ENCODE measurements at regions not wholly inside any gene's neighbourhood (a gene's known extent, or its start where the extent isn't known, plus 50 kb on each side); places are given as distances from the start of the nearest gene placed in this dataset.
"Not testable (repeated sequence)": the region's sequence is repeated elsewhere in the genome, so short reads cannot be mapped to it uniquely, and the experiment has no call there.

DNA sequence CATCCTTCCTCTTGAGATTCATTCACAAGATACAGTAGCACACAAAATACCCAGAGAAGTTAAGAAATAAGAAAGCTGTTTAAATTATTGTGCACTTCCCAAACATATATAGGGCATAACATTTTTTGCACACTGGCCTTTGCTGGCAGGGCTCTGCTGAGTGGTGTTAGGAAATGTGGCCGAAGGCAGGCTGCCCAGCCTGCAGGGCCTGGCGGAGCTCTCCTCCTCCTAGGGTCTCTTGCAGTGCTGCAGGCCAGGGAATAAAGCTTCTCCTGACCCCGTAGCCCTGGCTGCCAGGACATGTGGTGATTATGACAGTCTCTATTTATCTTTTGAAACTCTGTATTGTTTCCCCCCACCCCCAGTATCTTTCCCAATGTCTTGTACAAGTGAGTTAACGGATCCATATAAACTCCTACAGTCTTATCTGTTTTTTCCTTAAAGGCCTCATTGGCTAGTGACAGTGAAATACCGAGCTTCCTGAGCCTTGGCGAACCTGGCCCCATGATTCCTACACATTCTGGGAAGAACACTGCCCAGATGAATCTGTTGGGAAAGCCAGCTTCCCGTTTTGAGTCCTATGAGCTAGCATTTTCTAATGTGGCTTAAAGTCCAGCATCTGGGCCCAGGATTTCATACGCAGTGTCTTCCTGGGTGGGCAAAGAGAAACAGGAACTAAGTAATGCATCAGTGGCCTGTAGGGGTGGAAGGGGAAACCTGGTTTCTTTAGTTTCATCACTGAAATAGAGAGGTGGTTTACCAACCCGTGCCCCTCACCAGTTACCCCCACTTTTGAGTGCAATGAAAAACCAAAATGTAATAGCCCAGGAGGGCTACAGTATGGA lies 310.3 kb downstream of the BCL2L11 start:
- not testable (repeated sequence) for DNase-seq

DNA sequence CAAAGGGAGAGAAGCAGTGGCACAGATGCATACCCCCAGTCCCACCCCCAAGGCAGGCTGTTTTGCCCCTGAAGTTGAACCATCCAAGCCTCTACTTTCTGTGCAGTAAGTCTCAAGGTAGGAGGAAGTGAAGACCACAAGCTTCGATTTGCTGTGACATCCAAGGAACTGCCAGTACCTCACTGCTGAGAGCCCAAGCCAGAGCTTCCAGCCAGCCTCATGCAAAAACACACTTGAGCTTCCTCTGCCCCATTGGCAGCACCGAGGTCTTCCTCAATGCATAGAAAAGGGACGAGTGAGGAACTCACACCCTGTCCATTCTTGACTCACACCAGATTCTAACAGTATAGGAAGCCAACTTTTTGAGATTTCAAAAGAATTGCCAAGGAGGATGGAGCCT lies 311.7 kb downstream of the BCL2L11 start:
- not testable (repeated sequence) for DNase-seq

DNA sequence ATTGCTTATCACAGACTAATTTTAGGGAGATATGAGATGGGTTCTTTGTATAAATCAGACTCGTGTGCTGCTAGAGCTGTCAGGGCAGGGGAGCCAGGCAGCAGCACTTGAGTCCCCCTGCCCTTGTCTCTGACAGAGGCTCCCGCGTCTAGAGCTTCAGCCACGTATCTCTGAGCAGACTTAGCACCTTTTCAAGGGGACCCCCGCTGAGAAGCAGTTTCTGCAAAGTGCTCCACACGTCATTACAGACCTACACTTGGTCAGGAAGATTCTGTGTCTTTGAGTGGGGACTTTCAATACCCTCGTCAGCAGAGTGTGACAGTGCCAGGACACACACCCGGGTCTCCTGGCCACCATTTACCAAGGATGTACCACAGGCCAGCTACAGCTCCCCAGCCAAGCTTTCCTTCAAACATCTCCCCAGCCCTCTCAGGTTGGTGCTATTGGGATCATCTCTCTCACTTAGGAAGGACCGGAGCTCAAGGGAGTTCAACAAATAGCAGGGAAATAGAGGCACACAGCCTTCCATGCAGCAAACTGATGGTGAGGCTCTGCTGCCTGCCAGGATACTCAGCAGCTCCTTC lies 312.3 kb downstream of the BCL2L11 start:
- not testable (repeated sequence) for DNase-seq

GRCh38 chr2:111433892-111434607 lies 313.3 kb downstream of the BCL2L11 start:
- DNase-seq, result not testable (repeated sequence)

DNA sequence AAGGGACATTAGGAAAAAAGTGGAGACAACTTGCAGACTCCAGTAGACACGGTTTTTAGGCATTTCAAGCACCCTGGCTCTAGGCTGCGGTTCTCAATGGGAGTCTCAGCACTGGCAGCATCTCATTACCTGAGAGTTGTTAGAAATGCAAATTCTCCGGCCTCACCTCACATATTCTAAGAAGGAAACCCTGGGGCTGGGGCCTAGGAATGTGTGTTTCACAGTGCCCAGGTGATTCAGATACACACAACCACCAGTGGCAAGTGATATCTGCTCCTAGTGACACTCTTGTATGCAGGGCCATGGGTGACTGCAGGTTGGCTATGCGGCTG lies 313.9 kb downstream of the BCL2L11 start:
- DNase-seq, result not testable (repeated sequence)

DNA sequence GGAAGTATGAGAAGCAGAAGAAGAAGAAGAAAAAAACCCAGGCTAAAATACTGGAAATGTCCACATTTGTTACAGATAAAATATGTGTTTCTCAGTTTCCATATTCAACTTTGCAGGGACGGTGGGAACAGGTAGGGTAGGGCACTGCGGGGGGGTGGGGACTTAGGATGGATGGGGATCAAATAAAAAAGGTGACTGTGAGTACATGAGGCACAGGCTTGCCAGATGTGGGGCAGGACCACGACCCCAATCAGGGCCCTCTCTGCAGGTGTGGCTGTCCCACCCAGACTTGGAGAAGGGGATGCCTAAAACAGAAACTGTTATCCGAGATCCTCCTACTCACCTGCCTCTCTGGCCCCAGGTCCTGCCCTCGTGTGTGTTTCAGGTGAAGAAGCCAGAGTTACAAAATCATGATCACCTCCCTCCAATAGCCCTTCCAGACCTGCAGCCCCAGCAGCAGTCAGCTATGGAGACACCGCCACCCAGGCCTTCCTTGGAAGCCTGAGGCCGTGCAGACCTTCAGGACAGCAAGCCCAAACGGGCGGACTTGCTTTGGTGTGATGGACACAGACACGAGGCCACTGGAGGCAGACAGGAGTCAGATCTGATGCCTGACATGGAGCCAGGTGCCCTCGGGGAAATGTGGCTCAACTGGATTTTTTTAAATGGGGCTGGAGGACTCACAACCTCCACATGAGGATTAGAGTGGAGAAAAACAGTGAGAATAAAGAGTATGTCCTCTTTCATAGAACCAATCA lies 315.0 kb downstream of the BCL2L11 start:
- DNase-seq, result not testable (repeated sequence)

DNA sequence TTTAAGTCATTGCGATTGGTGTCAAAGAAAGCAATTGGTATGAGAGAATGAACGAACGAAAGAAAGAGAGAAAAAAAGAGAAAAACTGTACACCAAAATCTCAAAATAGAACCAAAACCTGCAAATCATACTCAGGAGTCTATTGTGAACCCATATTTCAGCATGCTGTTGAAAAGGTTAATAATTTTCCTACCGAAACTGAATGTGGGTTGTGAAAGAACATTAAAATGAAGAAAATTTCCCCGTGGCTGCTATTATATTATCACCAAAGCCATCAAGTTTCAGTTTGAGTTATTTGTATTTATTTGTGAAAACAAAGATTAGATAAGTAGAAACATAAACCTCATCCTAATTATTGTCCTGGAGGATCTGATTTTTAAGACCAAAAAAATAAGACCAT lies 315.7 kb downstream of the BCL2L11 start:
- not testable (repeated sequence) for DNase-seq

DNA sequence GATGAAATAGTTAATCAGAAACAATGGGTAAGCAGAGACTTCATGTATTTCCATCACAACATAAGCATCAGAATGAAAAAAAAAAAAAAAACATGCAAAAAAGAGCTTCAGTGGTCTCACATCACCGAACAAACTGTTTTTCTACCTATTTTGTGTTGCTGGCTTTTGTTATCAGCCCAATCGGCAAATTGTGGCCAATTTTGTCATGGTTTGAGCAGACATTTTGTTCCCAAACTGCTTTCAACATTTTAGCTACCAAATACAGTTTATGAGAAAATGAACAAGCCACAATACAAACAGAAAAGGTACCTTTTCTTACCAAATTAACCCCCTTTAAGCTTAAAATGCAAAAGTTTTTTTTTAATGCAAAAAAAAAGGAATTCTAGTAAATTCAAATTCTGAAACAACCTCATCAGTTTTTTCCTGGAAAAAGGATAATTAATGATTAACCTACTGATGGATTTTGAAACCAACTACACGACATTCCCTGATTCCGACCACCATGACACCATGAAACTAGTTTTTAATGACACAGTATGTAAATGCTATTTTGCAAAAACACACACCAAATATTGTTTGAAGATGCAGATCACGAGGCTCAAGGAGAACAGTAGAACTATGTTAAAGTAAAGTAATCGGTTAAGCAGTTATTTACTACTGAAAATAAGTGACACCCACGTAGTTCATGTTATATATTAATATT lies 316.7 kb downstream of the BCL2L11 start:
- DNase-seq, result not testable (repeated sequence)

GRCh38 chr2:111438161-111438560 lies 317.4 kb downstream of the BCL2L11 start:
- not testable (repeated sequence) for DNase-seq

- DNase-seq, result not testable (repeated sequence)
Observed at GRCh38 chr2:111439237-111439636, 318.5 kb downstream of the BCL2L11 start.

DNA sequence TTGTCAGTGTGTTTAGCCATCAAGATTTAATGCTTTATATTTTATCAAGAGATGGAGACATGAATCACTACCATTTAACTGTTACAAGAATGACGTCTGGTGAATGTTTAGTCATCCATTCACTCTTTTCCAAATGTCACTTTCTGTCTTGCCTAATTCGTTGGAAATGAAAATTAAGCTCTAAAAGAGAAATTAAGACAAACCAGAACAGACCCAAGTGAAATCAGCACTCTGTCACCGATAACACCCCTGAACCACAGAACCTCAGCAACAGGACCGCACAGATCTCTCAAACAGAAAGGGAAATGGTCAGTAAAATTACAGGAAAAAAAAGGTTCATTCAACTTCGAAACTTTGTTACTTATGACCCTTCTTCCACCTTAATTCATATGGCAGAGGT lies 320.9 kb downstream of the BCL2L11 start:
- DNase-seq, result not testable (repeated sequence)

DNA sequence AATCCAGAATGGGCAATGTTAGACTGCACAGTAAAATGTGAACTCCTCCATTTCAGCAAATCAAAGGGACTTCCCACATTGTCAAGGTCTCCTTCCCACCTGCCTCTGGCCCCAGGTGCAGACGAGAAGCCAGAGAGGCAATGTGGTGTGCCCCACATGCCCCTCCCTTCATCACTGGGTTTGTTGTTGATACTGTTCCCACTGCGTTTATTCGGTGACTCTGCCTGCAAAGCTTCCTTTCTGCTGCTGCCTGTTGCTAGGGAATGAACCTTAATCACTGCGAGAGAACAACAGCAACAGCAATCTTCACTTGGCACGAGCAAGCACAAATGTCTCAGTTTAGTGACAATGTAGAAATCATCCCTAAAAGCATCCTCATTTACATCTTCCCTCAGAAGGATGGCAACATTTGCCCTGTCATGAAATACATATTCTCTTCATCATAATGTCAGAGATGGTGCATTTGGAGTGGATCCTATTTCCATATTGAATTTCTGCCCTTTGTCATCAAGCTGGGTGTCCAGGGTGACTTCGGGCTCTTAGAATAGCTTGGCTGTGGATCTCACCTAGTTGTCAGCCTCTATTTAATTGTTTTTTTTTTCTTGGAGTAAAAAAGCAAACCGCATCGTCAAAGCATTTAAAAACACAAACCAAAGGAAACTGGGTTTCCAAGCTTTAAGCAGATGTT lies 322.2 kb downstream of the BCL2L11 start:
- DNase-seq, result not testable (repeated sequence)

- DNase-seq, result not testable (repeated sequence)
Observed at GRCh38 chr2:111444516-111444915, 323.8 kb downstream of the BCL2L11 start.

DNA sequence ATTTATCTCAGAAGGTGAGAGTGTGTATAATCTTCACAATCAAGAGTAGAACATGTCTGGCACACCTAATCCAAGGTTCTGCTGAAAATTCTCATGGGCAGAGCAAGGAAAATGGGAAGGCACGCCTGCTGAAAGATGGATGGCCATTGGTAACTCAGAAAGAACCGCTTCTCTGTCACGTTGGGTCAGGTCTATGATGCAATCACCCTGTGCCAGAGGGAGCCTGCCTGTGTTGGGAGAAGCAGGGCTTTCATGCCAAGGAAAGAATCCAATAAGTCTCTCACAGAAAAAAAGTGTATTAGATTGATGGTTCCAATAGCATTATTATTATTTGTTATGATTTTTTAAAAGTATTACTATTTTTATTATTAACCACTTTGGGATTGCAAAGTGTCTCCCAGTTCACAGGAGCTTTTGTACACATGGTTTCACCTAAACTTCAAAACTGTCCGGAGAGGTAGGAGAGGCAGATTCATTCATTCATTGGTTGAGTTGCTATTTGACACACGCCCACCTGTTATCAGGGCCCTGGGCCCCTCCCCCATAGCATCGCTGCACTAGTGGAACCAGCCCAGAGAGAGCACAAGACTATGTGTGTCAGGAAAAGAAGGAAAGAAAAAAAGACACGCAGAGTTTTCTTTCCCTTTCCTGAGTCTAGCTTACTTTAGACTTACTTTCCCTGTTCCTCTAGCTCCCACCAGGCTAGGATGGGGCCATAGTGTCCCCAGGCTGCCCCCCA lies 324.6 kb downstream of the BCL2L11 start:
- not testable (repeated sequence) for DNase-seq

DNA sequence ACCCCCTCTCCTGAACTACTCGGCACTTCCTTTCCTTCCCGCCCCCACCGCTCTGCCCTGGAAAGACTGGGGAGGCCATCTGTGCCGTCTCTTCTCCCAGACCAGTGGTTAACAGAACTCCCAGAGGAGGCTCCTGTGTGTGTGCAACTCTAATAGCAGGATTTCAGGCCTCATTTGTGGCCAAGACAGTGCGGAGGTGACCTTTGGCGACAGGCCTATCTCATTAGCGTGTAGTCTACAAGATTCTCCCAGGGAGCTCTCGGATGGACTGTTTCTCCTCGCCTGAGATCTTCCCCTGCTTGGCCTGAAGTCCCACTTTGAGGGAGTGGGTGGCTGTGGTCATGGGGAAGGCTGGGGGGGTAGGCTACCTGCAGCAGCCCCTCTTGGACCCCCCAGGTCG lies 325.2 kb downstream of the BCL2L11 start:
- DNase-seq, result not testable (repeated sequence)

- DNase-seq, result not testable (repeated sequence)
Observed at GRCh38 chr2:111447482-111447881, 326.8 kb downstream of the BCL2L11 start.

DNA sequence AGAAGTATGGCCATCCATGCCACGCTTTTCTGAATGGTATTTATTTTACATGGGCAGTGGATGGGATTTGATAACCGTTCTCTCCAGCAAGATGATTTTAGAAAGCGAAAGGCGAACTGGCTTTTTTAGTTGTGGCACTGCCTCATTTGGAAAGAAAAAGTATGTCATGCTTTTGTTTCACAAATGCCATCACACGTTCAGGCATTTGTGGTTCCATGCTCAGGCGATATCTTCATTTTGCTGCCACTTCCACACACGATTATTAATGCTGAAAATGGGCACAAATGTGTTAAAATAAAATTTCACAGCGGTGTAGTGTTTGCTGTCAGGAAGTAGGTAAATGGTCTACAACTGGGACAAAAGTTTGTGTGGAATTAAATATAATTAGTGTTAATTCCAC lies 328.1 kb downstream of the BCL2L11 start:
- DNase-seq, result not testable (repeated sequence)

- DNase-seq, result not testable (repeated sequence)
Observed at GRCh38 chr2:111450526-111450925, 329.8 kb downstream of the BCL2L11 start.

DNA sequence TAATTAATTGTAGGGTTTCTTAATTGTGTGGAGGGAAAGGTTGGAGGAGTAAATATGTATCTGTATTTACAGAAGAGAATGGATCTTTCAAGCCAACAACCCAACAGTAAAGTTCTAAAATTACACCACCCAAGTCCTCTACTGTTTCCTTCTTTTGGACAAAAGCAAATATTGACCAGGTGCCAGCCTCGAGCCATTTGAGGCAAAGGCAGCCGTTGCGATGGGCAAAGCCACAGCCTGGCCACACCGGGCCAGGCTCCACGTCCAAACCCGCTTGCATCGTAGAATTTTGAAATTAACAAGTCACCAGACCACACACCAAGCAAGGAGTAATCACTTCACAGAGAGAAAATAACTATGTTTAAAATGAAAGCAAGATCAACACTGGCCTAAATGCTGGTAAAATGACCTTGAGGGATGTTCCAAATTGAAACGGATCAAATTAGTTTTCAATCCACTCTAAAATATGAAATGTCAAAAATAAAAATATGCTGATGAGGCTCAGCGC lies 331.0 kb downstream of the BCL2L11 start:
- DNase-seq, result not testable (repeated sequence)

DNA sequence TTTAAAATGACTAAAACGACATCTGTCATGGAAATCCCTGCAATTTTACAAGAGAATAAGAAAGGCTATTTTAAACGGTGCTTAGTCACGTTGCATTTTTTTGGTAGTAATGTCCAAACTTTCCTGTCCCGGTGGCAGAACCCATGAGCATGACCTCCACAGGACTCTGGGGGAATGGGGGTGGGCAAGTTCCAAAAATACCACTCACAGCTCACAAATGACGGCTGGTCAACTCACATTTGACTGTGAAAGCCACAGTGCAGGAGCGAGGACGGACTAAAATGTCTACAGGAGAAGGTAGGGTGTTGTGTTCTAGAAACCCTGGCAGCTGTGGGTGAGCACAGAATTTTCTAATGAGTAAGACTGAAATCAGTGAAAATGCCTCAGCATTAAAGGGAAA lies 331.5 kb downstream of the BCL2L11 start:
- not testable (repeated sequence) for DNase-seq

GRCh38 chr2:111453308-111453707 lies 332.6 kb downstream of the BCL2L11 start:
- not testable (repeated sequence) for DNase-seq

Data from stimulated activated CD4-positive, alpha-beta T cell treated with anti-CD3 and anti-CD28 coated beads, Interleukin-12 subunit alpha, Interleukin-12 subunit beta, amount 100 ng/mL, for 4 hours (primary cell).